K562 (cell line): ENCODE measurements at regions not wholly inside any gene's neighbourhood (a gene's known extent, or its start where the extent isn't known, plus 50 kb on each side); places are given as distances from the start of the nearest gene placed in this dataset.

ENCODE experiments used
- ATAC-seq: fragments of 200-7000 bp; cut with Tn5 transposase; 3 replicates; pipeline ENCODE4 v1.9.1; 2020; ENCODE audit warnings: moderate library complexity
- BruUV-seq: library from RNA; stranded (reverse); fragments of 400-500 nt; replicated peaks from 2 replicates; lab custom pipeline; 2021; lab: Mats Ljungman, UMichigan
- CTCF ChIA-PET: fragments of 300-600 bp; formaldehyde crosslinking; extraction: SDS; loops from one replicate; lab custom pipeline; 2021; ENCODE audit warnings: low intra/inter-chr PET ratio; lab: Yijun Ruan, JAX
- POLR2A ChIA-PET: fragments of 300-600, 350-650 bp; sonication (Branson Sonifier 250); formaldehyde crosslinking; extraction: SDS; loops from one replicate; lab custom pipeline; 2021; ENCODE audit warnings: antibody characterized with exemption, inconsistent platforms; lab: Yijun Ruan, JAX
- DNase-seq, 4 experiments: peaks; one replicate each; pipeline versions ENCODE4 v3.0.0 to v3.0.0-alpha.2; 2011 to 2018; ENCODE audit warnings: low spot score in 3 of 4, mixed read lengths in 3 of 4; ENCODE audit errors: extremely low read depth in 1 of 4
- FAIRE-seq: peaks from 2 replicates; lab custom pipeline; 2011; peaks lifted over from hg19 to GRCh38; lab: Jason Lieb, UNC
- H2AFZ ChIP-seq: 2 replicates; pipeline ENCODE4 v1.6.0; 2011; ENCODE audit warnings: low read depth, low read length, control low read depth, inconsistent platforms
- H3K27ac ChIP-seq: fragments of 200-600 bp; 3 replicates; pipeline ENCODE4 v1.8.0; 2011; ENCODE audit warnings: low read depth, mild to moderate bottlenecking, control low read depth, inconsistent platforms, low read length, moderate library complexity, mixed read lengths; ENCODE audit errors: extremely low read depth
- H3K27me3 ChIP-seq, 2 experiments: fragments of 300-600 bp in 1 of 2; 2 replicates in 1 of 2; 3 replicates in 1 of 2; pipeline versions ENCODE4 v1.6.0 to v1.8.0; 2011; ENCODE audit warnings: inconsistent platforms in 2 of 2, low read length in 2 of 2, mild to moderate bottlenecking in 1 of 2, mixed read lengths in 1 of 2, moderate library complexity in 1 of 2; ENCODE audit not compliant: control insufficient read depth in 2 of 2, insufficient read depth in 2 of 2
- H3K36me3 ChIP-seq: fragments of 300-600 bp; 3 replicates; pipeline ENCODE4 v1.8.0; 2011; ENCODE audit warnings: mild to moderate bottlenecking, low read length, inconsistent platforms; ENCODE audit not compliant: control insufficient read depth, insufficient read depth
- H3K4me1 ChIP-seq, 2 experiments: fragments of 200-600 bp in 1 of 2; replicated peaks in 1 of 2; 2 replicates in 1 of 2; 3 replicates in 1 of 2; pipeline versions ENCODE4 v1.5.1 to v1.8.0; 2011; ENCODE audit warnings: inconsistent platforms in 2 of 2, low read length in 2 of 2, mild to moderate bottlenecking in 1 of 2, mixed read lengths in 1 of 2, moderate library complexity in 1 of 2; ENCODE audit not compliant: control insufficient read depth in 2 of 2, insufficient read depth in 2 of 2
- H3K4me2 ChIP-seq: 2 replicates; pipeline ENCODE4 v1.6.1; 2011; ENCODE audit warnings: low read length, control low read depth, inconsistent platforms, mixed read lengths; ENCODE audit not compliant: insufficient read depth
- H3K4me3 ChIP-seq: fragments of 200-600 bp; sonication (generic), shearing (Covaris generic); 2 replicates; pipeline ENCODE4 v1.5.1; 2016; ENCODE audit warnings: control low read depth, inconsistent platforms
- H3K79me2 ChIP-seq: fragments of 200-600 bp; 3 replicates; pipeline ENCODE4 v1.8.0; 2011; ENCODE audit warnings: low read length, inconsistent platforms; ENCODE audit not compliant: control insufficient read depth, insufficient read depth
- H3K9ac ChIP-seq, 2 experiments: 2 replicates each; pipeline versions ENCODE4 v1.6.0 to v1.6.1; 2011; ENCODE audit warnings: low read depth in 2 of 2, low read length in 2 of 2, control low read depth in 1 of 2, inconsistent platforms in 1 of 2, mild to moderate bottlenecking in 1 of 2, mixed read lengths in 1 of 2; ENCODE audit not compliant: insufficient read depth in 1 of 2
- H3K9me1 ChIP-seq: one replicate; pipeline ENCODE4 v1.6.0; 2011; ENCODE audit warnings: inconsistent platforms, mild to moderate bottlenecking, low read length, moderate library complexity; ENCODE audit not compliant: control insufficient read depth, insufficient read depth
- H3K9me3 ChIP-seq: replicated peaks from 2 replicates; pipeline ENCODE4 v1.5.1; 2011; ENCODE audit warnings: low read depth, low read length, inconsistent platforms; ENCODE audit not compliant: control insufficient read depth, insufficient read depth
- H4K20me1 ChIP-seq: replicated peaks from 2 replicates; pipeline ENCODE4 v1.6.1; 2011; ENCODE audit warnings: low read length, inconsistent platforms, mixed read lengths; ENCODE audit not compliant: control insufficient read depth, insufficient read depth
- CCAR2 ChIP-seq: fragments of 200-400 bp; formaldehyde crosslinking; IDR thresholded peaks from 2 replicates; pipeline ENCODE4 v1.6.1; 2017; ENCODE audit warnings: mild to moderate bottlenecking, low read depth, low read length
- HOMEZ ChIP-seq: fragments of 250-450 bp; sonication (Bioruptor Pico); IDR thresholded peaks from 2 replicates; pipeline ENCODE4 v1.4.0; 2020; ENCODE audit warnings: mild to moderate bottlenecking, moderate library complexity
- KLF16 ChIP-seq: IDR thresholded peaks from 2 replicates; pipeline ENCODE4 v1.6.1; 2016; ENCODE audit warnings: antibody characterized with exemption
- MED1 ChIP-seq: sonication (generic); formaldehyde crosslinking; IDR thresholded peaks from 2 replicates; pipeline ENCODE4 v1.8.1; 2023; ENCODE audit warnings: missing genetic modification reagents, borderline replicate concordance
- MTF1 ChIP-seq: fragments of 250-450 bp; sonication (Bioruptor Pico); IDR thresholded peaks from 2 replicates; pipeline ENCODE4 v1.9.0; 2021; ENCODE audit warnings: moderate library complexity, mild to moderate bottlenecking, inconsistent platforms, borderline replicate concordance
- NKRF ChIP-seq: fragments of 450-650 bp; IDR thresholded peaks from 2 replicates; pipeline ENCODE4 v1.6.1; 2016; ENCODE audit warnings: borderline replicate concordance
- RAD21 ChIP-seq, 2 experiments: fragments of 250-450 bp in 1 of 2; fragments of 450-650 bp in 1 of 2; sonication (Bioruptor Pico) in 1 of 2; formaldehyde crosslinking in 1 of 2; IDR thresholded peaks in 1 of 2; conservative IDR thresholded peaks in 1 of 2; 2 replicates each; pipeline versions ENCODE4 v1.4.0 to v1.8.0; 2020 to 2022; ENCODE audit warnings: mild to moderate bottlenecking in 2 of 2, moderate library complexity in 1 of 2
- RB1 ChIP-seq: fragments of 450-650 bp; IDR thresholded peaks from 2 replicates; pipeline ENCODE4 v1.6.1; 2017; ENCODE audit warnings: low read depth, mild to moderate bottlenecking
- SAFB2 ChIP-seq: fragments of 200-400 bp; formaldehyde crosslinking; IDR thresholded peaks from 2 replicates; pipeline ENCODE4 v1.6.1; 2018; ENCODE audit warnings: borderline replicate concordance, low read length, low read depth, moderate library complexity; ENCODE audit not compliant: severe bottlenecking
- SMARCB1 ChIP-seq: IDR thresholded peaks from 2 replicates; pipeline ENCODE4 v1.6.1; 2011; ENCODE audit warnings: improper control_type of control experiment, low read depth; ENCODE audit not compliant: insufficient read length
- SRSF3 ChIP-seq: fragments of 200-400 bp; formaldehyde crosslinking; IDR thresholded peaks from 2 replicates; pipeline ENCODE4 v1.6.1; 2016; ENCODE audit warnings: mild to moderate bottlenecking, low read length, moderate library complexity; ENCODE audit not compliant: insufficient read depth
- SRSF7 ChIP-seq: fragments of 200-400 bp; formaldehyde crosslinking; optimal IDR thresholded peaks from 2 replicates; pipeline ENCODE3; 2017; ENCODE audit warnings: mild to moderate bottlenecking, low read depth, low read length
- TEAD1 ChIP-seq, 2 experiments: fragments of 450-650 bp in 1 of 2; sonication (generic) in 1 of 2; formaldehyde crosslinking; IDR thresholded peaks; 2 replicates each; pipeline versions ENCODE4 v1.4.0 to v1.8.0; 2020 to 2022; ENCODE audit warnings: mild to moderate bottlenecking in 2 of 2, missing genetic modification reagents in 1 of 2
- ZBTB7A ChIP-seq: IDR thresholded peaks from 2 replicates; pipeline ENCODE4 v1.6.1; 2011; ENCODE audit warnings: low read depth, mild to moderate bottlenecking, low read length, moderate library complexity, borderline replicate concordance; ENCODE audit not compliant: control insufficient read depth
- ZNF408 ChIP-seq: fragments of 250-450 bp; sonication (Bioruptor Pico); IDR thresholded peaks from 2 replicates; pipeline ENCODE4 v1.4.0; 2020; ENCODE audit warnings: low read depth, mild to moderate bottlenecking, moderate library complexity
- WGBS: fragments of 100-300 bp; shearing (Covaris generic); methylation state at CpG from one replicate; pipeline ENCODE4 v1.1.6; 2016; ENCODE audit warnings: low coverage, mixed read lengths; ENCODE audit not compliant: insufficient coverage; ENCODE audit errors: missing lambda C conversion rate; 5-methylcytosine and 5-hydroxymethylcytosine counted together
- in situ Hi-C: fragments of 300-500 bp; cut with MboI; formaldehyde crosslinking; loops from 4 replicates; pipeline ENCODE4 v1.15.0; 2018; ENCODE audit warnings: inconsistent platforms, mixed read lengths
- intact Hi-C: fragments of 100-400 bp; cut with micrococcal nuclease; formaldehyde crosslinking; loops from 2 replicates; pipeline ENCODE4 v1.14.2; 2022

- no peak for TF ChIP-seq SRSF3
- TF ChIP-seq SMARCB1, result no peak
- TF ChIP-seq TEAD1 (CRISPR knock-in tag; IDR thresholded peaks at IDR 0.05), result no peak
- no peak for TF ChIP-seq RB1
- TF ChIP-seq ZBTB7A, result no peak
- TF ChIP-seq, all 486 proteins: peak for 0
Measured at GRCh38 chr6:152879681-152880080, 103.2 kb downstream of the FBXO5 start (continued).

GRCh38 chr6:152893187-152893586, 89.7 kb downstream of the FBXO5 start:
- ChIA-PET CTCF (no interaction called here), POLR2A (interaction anchor here (0.6 to 0.7 kb wide), 2 partner anchors 12 to 20 kb away, joined by 3 read pairs; no protein-coding TSS in a partner anchor)
- Histone ChIP-seq H3K36me3 (no peaks in the 10 kb centered on the region), H3K27me3 (peaks cover 0 to 18% of the 10 kb centered on the region in 2 experiments; a peak in 3 of 5 replicates), H3K9me3 (no peaks in the 10 kb centered on the region), H3K79me2 (no peaks in the 10 kb centered on the region), H2AFZ (no peak overlapping the region), H3K4me2 (no peak overlapping the region), H3K9ac (no peak overlapping the region), H3K9me1 (no peaks in the 10 kb centered on the region), H4K20me1 (no peaks in the 10 kb centered on the region), H3K4me1 (peaks cover 0 to 4% of the 10 kb centered on the region in 2 experiments; a peak in 1 of 5 replicates), H3K27ac (no peak overlapping the region), H3K4me3 (no peak overlapping the region)
- BruUV-seq, result no TSS peak
- no peak for ATAC-seq
- DNase-seq, result no peak
- intact Hi-C loops (no loop called here), in situ Hi-C loops (no loop called here)
- FAIRE-seq, result no peak
- TF ChIP-seq RAD21 (CRISPR knock-in tag; conservative IDR thresholded peaks at IDR 0.05 in 1 of 2, IDR thresholded peaks at IDR 0.05 in 1 of 2) (no peak), CCAR2 (no peak), ZNF408 (no peak), SRSF7 (no peak), KLF16 (no peak), SAFB2 (no peak), ZBTB7A (no peak), MED1 (CRISPR knock-in tag) (no peak), HOMEZ (CRISPR knock-in tag) (no peak), NKRF (no peak), MTF1 (CRISPR knock-in tag) (no peak)
- WGBS, result 0% methylated on average over 3 of the region's 3 CpGs
